CD4-positive, alpha-beta memory T cell (primary cell): ENCODE measurements at regions not wholly inside any gene's neighbourhood (a gene's known extent, or its start where the extent isn't known, plus 50 kb on each side); places are given as distances from the start of the nearest gene placed in this dataset.

Source experiments
- CTCF ChIA-PET: fragments of 350-600 bp; sonication (Branson Sonifier 250); formaldehyde crosslinking; loops from one replicate; lab custom pipeline; 2021; ENCODE audit warnings: inconsistent platforms; ENCODE audit not compliant: partially characterized antibody; lab: Charles Lee
- POLR2A ChIA-PET: fragments of 350-600 bp; sonication (Branson Sonifier 250); formaldehyde crosslinking; loops from one replicate; lab custom pipeline; 2021; ENCODE audit not compliant: partially characterized antibody; lab: Charles Lee
- DNase-seq, 5 donors: peaks; one replicate each; pipeline versions ENCODE4 v3.0.0 to v3.0.0-alpha.2; 2020 to 2022; ENCODE audit warnings: mixed read lengths in 1 of 5
- H3K27ac ChIP-seq: one replicate; pipeline ENCODE4 v1.7.0; 2013; ENCODE audit warnings: low read depth, low read length
- H3K27me3 ChIP-seq: 2 replicates; pipeline ENCODE4 v1.7.0; 2013; ENCODE audit warnings: mild to moderate bottlenecking, low read length, moderate library complexity; ENCODE audit not compliant: insufficient read depth
- H3K36me3 ChIP-seq: 2 replicates; pipeline ENCODE4 v1.7.0; 2013; ENCODE audit warnings: mild to moderate bottlenecking, low read length, moderate library complexity; ENCODE audit not compliant: insufficient read depth
- H3K4me1 ChIP-seq: 2 replicates; pipeline ENCODE4 v1.7.0; 2013; ENCODE audit warnings: mild to moderate bottlenecking, low read length, moderate library complexity; ENCODE audit not compliant: insufficient read depth
- H3K4me3 ChIP-seq, 2 donors: one replicate each; pipeline ENCODE4 v1.7.0; 2013; ENCODE audit warnings: low read length in 2 of 2, mild to moderate bottlenecking in 1 of 2
- H3K9me3 ChIP-seq, 2 donors: one replicate each; pipeline ENCODE4 v1.7.0; 2013; ENCODE audit warnings: low read length in 2 of 2, control low read depth in 1 of 2; ENCODE audit not compliant: control insufficient read depth in 1 of 2
- H3K27ac Mint-ChIP-seq, 7 donors: one replicate each; pipeline ENCODE4 v1.8.0; 2020 to 2021; ENCODE audit warnings: mixed read lengths in 7 of 7, mild to moderate bottlenecking in 6 of 7, inconsistent platforms in 3 of 7, moderate library complexity in 3 of 7
- H3K27me3 Mint-ChIP-seq, 2 donors: one replicate each; pipeline ENCODE4 v1.8.0; 2020 to 2021; ENCODE audit warnings: mixed read lengths in 2 of 2
- H3K36me3 Mint-ChIP-seq, 2 donors: one replicate each; pipeline ENCODE4 v1.8.0; 2020 to 2021; ENCODE audit warnings: mixed read lengths in 2 of 2, inconsistent platforms in 1 of 2, mild to moderate bottlenecking in 1 of 2
- H3K4me1 Mint-ChIP-seq, 4 donors: one replicate each; pipeline ENCODE4 v1.8.0; 2020 to 2021; ENCODE audit warnings: mixed read lengths in 4 of 4, mild to moderate bottlenecking in 1 of 4
- H3K4me3 Mint-ChIP-seq, 8 donors: one replicate each; pipeline ENCODE4 v1.8.0; 2020 to 2021; ENCODE audit warnings: mixed read lengths in 8 of 8, mild to moderate bottlenecking in 7 of 8, moderate library complexity in 6 of 8, inconsistent platforms in 3 of 8
- H3K9me3 Mint-ChIP-seq, 8 donors: one replicate each; pipeline ENCODE4 v1.8.0; 2020 to 2021; ENCODE audit warnings: mixed read lengths in 8 of 8, mild to moderate bottlenecking in 5 of 8, inconsistent platforms in 3 of 8, moderate library complexity in 1 of 8
- intact Hi-C: fragments of 100-400 bp; cut with micrococcal nuclease; formaldehyde crosslinking; loops from one replicate; pipeline ENCODE4 v1.15.1; 2023

DNA sequence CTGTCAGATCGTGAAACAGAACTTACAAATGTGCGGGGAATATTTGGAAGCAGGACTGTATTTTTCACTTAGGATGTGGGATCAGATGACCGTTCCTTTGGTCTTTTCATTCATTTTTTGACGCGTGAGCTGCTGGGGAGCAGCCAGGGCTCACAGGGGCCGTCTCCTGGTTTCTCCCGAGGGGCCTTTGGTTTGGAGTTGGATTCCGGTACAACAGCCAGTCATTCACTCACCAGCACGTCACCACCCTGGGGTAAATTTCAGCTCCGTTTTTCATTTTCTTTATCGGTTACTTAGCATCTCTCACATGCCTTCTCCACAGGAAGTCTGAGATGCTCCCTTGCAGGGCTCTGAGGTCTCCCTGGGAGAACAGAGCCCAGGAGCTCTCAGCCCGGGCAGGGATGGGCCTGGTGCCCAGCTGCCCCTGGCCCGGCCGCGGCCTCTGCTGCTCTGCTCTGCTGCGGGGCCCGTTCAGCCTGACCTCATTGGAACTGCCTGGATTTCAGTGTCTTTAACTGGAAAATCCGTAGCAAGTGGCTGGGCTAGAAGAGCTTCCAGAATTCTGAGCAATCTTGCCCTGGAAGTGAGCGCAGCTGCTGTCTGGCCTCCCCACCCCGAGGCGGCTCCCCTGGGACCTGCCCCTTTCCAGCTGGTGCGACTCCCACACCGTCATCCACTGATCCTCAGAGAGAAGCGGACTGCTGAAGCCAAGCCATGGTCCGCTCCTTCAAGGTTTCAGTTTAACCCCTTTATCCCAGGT is 335.6 kb downstream of the EIPR1 start:
- Histone ChIP-seq H3K27ac (no peak overlapping the region), H3K27me3 (no peaks in the 10 kb centered on the region), H3K4me3 (no peak overlapping the region), H3K36me3 (no peaks in the 10 kb centered on the region), H3K4me1 (no peaks in the 10 kb centered on the region), H3K9me3 (no peaks in the 10 kb centered on the region)
- Mint-ChIP-seq H3K27me3 (no peaks in the 10 kb centered on the region), H3K27ac (no peak overlapping the region), H3K4me1 (no peaks in the 10 kb centered on the region), H3K4me3 (no peak overlapping the region), H3K36me3 (no peaks in the 10 kb centered on the region), H3K9me3 (no peaks in the 10 kb centered on the region)
- intact Hi-C loops, result no loop called here
- ChIA-PET CTCF (no interaction called here), POLR2A (no interaction called here)
- no peak for DNase-seq

DNA sequence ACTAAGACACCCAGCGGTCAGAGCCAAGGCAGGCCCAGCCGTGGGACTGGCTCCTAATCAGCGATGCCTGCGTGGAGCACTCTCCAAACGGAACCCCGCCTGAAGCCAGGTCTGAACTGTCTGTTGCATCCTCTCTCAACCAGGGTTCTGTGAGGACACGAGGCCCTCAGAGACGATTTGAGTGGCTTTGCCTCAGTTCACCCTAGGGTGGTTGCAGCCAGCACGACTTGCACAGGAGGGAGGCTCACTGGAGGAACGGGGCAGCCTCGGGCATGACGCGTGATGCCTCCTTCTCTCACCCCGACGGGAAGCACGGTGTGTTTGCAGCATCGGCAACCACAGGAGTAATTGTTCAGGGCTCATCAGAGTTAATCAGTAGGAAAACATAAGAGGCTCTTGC is 336.4 kb downstream of the EIPR1 start:
- no peak overlapping the region for H3K4me3 Mint-ChIP-seq
- no peak for DNase-seq
- no peaks in the 10 kb centered on the region for H3K9me3 Mint-ChIP-seq
- Histone ChIP-seq H3K27ac (no peak overlapping the region), H3K36me3 (no peaks in the 10 kb centered on the region), H3K4me3 (no peak overlapping the region), H3K9me3 (no peaks in the 10 kb centered on the region), H3K4me1 (no peaks in the 10 kb centered on the region), H3K27me3 (no peaks in the 10 kb centered on the region)
- CTCF ChIA-PET, result no interaction called here
- H3K36me3 Mint-ChIP-seq, result no peaks in the 10 kb centered on the region
- H3K4me1 Mint-ChIP-seq, result no peaks in the 10 kb centered on the region
- no peak overlapping the region for H3K27ac Mint-ChIP-seq
- POLR2A ChIA-PET, result no interaction called here
- intact Hi-C loops, result no loop called here
- no peaks in the 10 kb centered on the region for H3K27me3 Mint-ChIP-seq

- Histone ChIP-seq H3K4me3 (no peak overlapping the region), H3K36me3 (no peaks in the 10 kb centered on the region), H3K4me1 (no peaks in the 10 kb centered on the region), H3K27me3 (no peaks in the 10 kb centered on the region), H3K27ac (no peak overlapping the region), H3K9me3 (no peaks in the 10 kb centered on the region)
- no peaks in the 10 kb centered on the region for H3K27me3 Mint-ChIP-seq
- POLR2A ChIA-PET, result no interaction called here
- H3K4me3 Mint-ChIP-seq, result no peak overlapping the region
- H3K27ac Mint-ChIP-seq, result no peak overlapping the region
- CTCF ChIA-PET, result no interaction called here
- DNase-seq, result no peak
- intact Hi-C loops, result no loop called here
- no peaks in the 10 kb centered on the region for H3K4me1 Mint-ChIP-seq
- H3K9me3 Mint-ChIP-seq, result no peaks in the 10 kb centered on the region
- no peaks in the 10 kb centered on the region for H3K36me3 Mint-ChIP-seq
Observed at GRCh38 chr2:3040496-3041140, 337.0 kb downstream of the EIPR1 start.

- H3K9me3 Mint-ChIP-seq, result no peaks in the 10 kb centered on the region
- no peaks in the 10 kb centered on the region for H3K4me1 Mint-ChIP-seq
- no peaks in the 10 kb centered on the region for H3K4me1 ChIP-seq
- no peaks in the 10 kb centered on the region for H3K27me3 ChIP-seq
- H3K27ac ChIP-seq, result no peak overlapping the region
- POLR2A ChIA-PET, result no interaction called here
- intact Hi-C loops, result no loop called here
- CTCF ChIA-PET, result no interaction called here
- no peaks in the 10 kb centered on the region for H3K36me3 ChIP-seq
- H3K36me3 Mint-ChIP-seq, result no peaks in the 10 kb centered on the region
- no peak overlapping the region for H3K27ac Mint-ChIP-seq
- no peaks in the 10 kb centered on the region for H3K9me3 ChIP-seq
- no peak overlapping the region for H3K4me3 ChIP-seq
- no peak for DNase-seq
- H3K27me3 Mint-ChIP-seq, result no peaks in the 10 kb centered on the region
- H3K4me3 Mint-ChIP-seq, result no peak overlapping the region
Observed at GRCh38 chr2:3040066-3040428, 337.6 kb downstream of the EIPR1 start.

DNA sequence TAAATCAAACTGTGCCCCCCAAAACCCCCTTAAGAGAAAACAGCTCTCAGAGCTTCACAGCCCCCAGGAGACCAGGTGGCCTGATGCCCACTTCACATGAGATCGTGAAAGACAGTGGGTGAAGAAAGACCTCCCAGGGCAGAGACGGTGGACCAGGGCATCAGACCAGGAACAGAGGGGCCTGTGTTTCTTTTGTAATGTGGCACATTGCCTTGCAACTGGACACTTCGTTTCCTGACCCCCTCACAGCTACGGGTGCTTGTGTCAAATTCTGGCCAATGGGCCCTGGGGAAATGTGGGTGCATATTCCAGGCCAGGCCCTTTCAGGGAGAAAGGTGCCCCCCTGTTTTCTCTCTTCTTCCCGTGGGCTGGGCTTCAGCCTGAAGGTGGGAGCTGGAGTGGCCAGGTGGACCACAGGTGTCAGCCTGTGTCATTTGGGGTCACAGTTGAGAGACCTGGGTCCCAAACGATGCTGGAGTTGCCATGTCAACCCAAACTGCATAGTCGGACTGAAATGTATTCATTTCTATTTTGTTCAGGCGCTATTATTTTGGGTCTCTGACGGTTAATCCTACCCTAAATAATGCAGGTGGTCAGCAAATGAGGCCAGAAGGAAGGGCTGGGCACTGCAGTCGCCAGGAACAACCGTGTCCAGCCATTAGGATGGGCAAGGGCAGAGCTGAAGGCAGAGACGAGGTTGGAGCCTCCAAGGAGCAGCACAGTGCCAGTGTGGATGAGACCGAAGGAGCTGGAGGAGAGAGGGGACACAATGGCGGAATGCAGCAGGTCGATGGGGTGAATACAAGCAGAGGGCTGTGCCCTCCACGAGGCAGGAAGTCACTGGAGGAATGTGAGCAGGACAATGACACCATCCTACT is 338.2 kb downstream of the EIPR1 start:
- no peaks in the 10 kb centered on the region for H3K27me3 ChIP-seq
- H3K27ac ChIP-seq, result no peak overlapping the region
- Mint-ChIP-seq H3K4me3 (no peak overlapping the region), H3K36me3 (no peaks in the 10 kb centered on the region), H3K27me3 (no peaks in the 10 kb centered on the region), H3K9me3 (no peaks in the 10 kb centered on the region), H3K4me1 (no peaks in the 10 kb centered on the region), H3K27ac (no peak overlapping the region)
- ChIA-PET POLR2A (no interaction called here), CTCF (no interaction called here)
- H3K4me1 ChIP-seq, result no peaks in the 10 kb centered on the region
- H3K4me3 ChIP-seq, result no peak overlapping the region
- no peak for DNase-seq
- H3K9me3 ChIP-seq, result no peaks in the 10 kb centered on the region
- H3K36me3 ChIP-seq, result no peaks in the 10 kb centered on the region
- intact Hi-C loops, result no loop called here

GRCh38 chr2:3038636-3039035 is 339.0 kb downstream of the EIPR1 start:
- no peaks in the 10 kb centered on the region for H3K36me3 ChIP-seq
- POLR2A ChIA-PET, result no interaction called here
- no peaks in the 10 kb centered on the region for H3K4me1 ChIP-seq
- DNase-seq, result no peak
- H3K27me3 Mint-ChIP-seq, result no peaks in the 10 kb centered on the region
- H3K27ac ChIP-seq, result no peak overlapping the region
- H3K27ac Mint-ChIP-seq, result no peak overlapping the region
- H3K4me3 Mint-ChIP-seq, result no peak overlapping the region
- intact Hi-C loops, result no loop called here
- no peaks in the 10 kb centered on the region for H3K9me3 ChIP-seq
- H3K4me1 Mint-ChIP-seq, result no peaks in the 10 kb centered on the region
- H3K9me3 Mint-ChIP-seq, result no peaks in the 10 kb centered on the region
- H3K27me3 ChIP-seq, result no peaks in the 10 kb centered on the region
- CTCF ChIA-PET, result no interaction called here
- no peak overlapping the region for H3K4me3 ChIP-seq
- no peaks in the 10 kb centered on the region for H3K36me3 Mint-ChIP-seq
